C4-2B (cell line): ENCODE measurements at regions not wholly inside any gene's neighbourhood (a gene's known extent, or its start where the extent isn't known, plus 50 kb on each side); places are given as distances from the start of the nearest gene placed in this dataset.
"Not testable (repeated sequence)": the region's sequence is repeated elsewhere in the genome, so short reads cannot be mapped to it uniquely, and the experiment has no call there.

Experiments used
- H3K27ac ChIP-seq: fragments of 450-650 bp; 2 replicates; pipeline ENCODE4 v1.5.1; 2017
- CTCF ChIP-seq: fragments of 450-650 bp; conservative IDR thresholded peaks from 2 replicates; pipeline ENCODE4 v1.5.1; 2017; ENCODE audit warnings: mild to moderate bottlenecking
- ZFX ChIP-seq: fragments of 450-650 bp; IDR thresholded peaks from 2 replicates; pipeline ENCODE4 v1.6.1; 2017

- TF ChIP-seq CTCF (no peak), ZFX (no peak)
- peak overlapping the region; percentile 44 for H3K27ac ChIP-seq
These were observed 132.3 kb upstream of the PELI1 start for GRCh38 chr2:64276417-64277095.

- TF ChIP-seq ZFX: no peak
- TF ChIP-seq CTCF: no peak
- H3K27ac ChIP-seq: peak overlapping the region; percentile 44
These were observed 133.1 kb upstream of the PELI1 start for GRCh38 chr2:64277101-64277849.

- not testable (repeated sequence) for H3K27ac ChIP-seq
These were observed 136.6 kb upstream of the PELI1 start for GRCh38 chr2:64280812-64281211.

GRCh38 chr2:64283006-64283570, 138.9 kb upstream of the PELI1 start:
- H3K27ac ChIP-seq: no peak overlapping the region
- TF ChIP-seq ZFX (no peak), CTCF (no peak)

GRCh38 chr2:64283641-64284361, 139.6 kb upstream of the PELI1 start:
- H3K27ac ChIP-seq: no peak overlapping the region
- TF ChIP-seq ZFX (no peak), CTCF (no peak)

GRCh38 chr2:64284751-64285150, 140.5 kb upstream of the PELI1 start:
- TF ChIP-seq ZFX: no peak
- TF ChIP-seq CTCF: no peak
- no peak overlapping the region for H3K27ac ChIP-seq

GRCh38 chr2:64287202-64287740, 143.1 kb upstream of the PELI1 start:
- H3K27ac ChIP-seq: no peak overlapping the region
- TF ChIP-seq ZFX: no peak
- TF ChIP-seq CTCF: no peak
